Liver (tissue), 8 donors: ENCODE measurements at regions not wholly inside any gene's neighbourhood (a gene's known extent, or its start where the extent isn't known, plus 50 kb on each side); places are given as distances from the start of the nearest gene placed in this dataset.

Source experiments
- DNase-seq: peaks from one replicate; pipeline ENCODE4 v3.0.0-alpha.2; 2017; ENCODE audit warnings: low spot score
- H3K27ac ChIP-seq, 2 donors: one replicate each; pipeline ENCODE4 v1.7.0; 2013; ENCODE audit warnings: inconsistent platforms in 2 of 2, low read length in 2 of 2, control low read depth in 1 of 2, low read depth in 1 of 2, mild to moderate bottlenecking in 1 of 2
- H3K27me3 ChIP-seq, 4 donors: one replicate each; pipeline versions ENCODE4 v1.6.1 to v1.7.0; 2013; ENCODE audit warnings: low read length in 3 of 4, inconsistent platforms in 1 of 4, mild to moderate bottlenecking in 1 of 4, moderate library complexity in 1 of 4; ENCODE audit not compliant: control insufficient read depth in 4 of 4, insufficient read depth in 4 of 4
- H3K36me3 ChIP-seq, 4 donors: one replicate each; pipeline versions ENCODE4 v1.6.1 to v1.7.0; 2013; ENCODE audit warnings: low read length in 3 of 4, mild to moderate bottlenecking in 3 of 4, low read depth in 1 of 4, moderate library complexity in 1 of 4; ENCODE audit not compliant: control insufficient read depth in 4 of 4, insufficient read depth in 3 of 4
- H3K4me1 ChIP-seq, 4 donors: one replicate each; pipeline versions ENCODE4 v1.6.1 to v1.7.0; 2013; ENCODE audit warnings: low read length in 3 of 4, mild to moderate bottlenecking in 3 of 4, moderate library complexity in 1 of 4; ENCODE audit not compliant: control insufficient read depth in 4 of 4, insufficient read depth in 4 of 4
- H3K4me3 ChIP-seq, 3 donors: one replicate each; pipeline versions ENCODE4 v1.6.1 to v1.7.0; 2013; ENCODE audit warnings: low read length in 3 of 3, control low read depth in 1 of 3, low read depth in 1 of 3, mild to moderate bottlenecking in 1 of 3
- H3K9ac ChIP-seq, 2 donors: one replicate each; pipeline ENCODE4 v1.7.0; 2013; ENCODE audit warnings: low read length in 2 of 2, mild to moderate bottlenecking in 2 of 2, moderate library complexity in 2 of 2, control low read depth in 1 of 2, low read depth in 1 of 2
- H3K9me3 ChIP-seq, 4 donors: one replicate each; pipeline versions ENCODE4 v1.6.1 to v1.7.0; 2013; ENCODE audit warnings: low read length in 3 of 4; ENCODE audit not compliant: control insufficient read depth in 4 of 4
- ATF3 ChIP-seq: IDR thresholded peaks from 2 replicates; pipeline ENCODE4 v1.6.1; 2016; ENCODE audit warnings: antibody characterized with exemption
- CTCF ChIP-seq: fragments of 150-350 bp; IDR thresholded peaks from 2 replicates; pipeline ENCODE4 v1.5.1; 2017; ENCODE audit warnings: improper control_type of control experiment, low read depth, low read length; ENCODE audit not compliant: missing input control
- EGR1 ChIP-seq, 2 donors: IDR thresholded peaks; 2 replicates each; pipeline ENCODE4 v1.6.1; 2016 to 2018; ENCODE audit warnings: antibody characterized with exemption in 2 of 2, low read depth in 2 of 2
- FOXA1 ChIP-seq: IDR thresholded peaks from 2 replicates; pipeline ENCODE4 v1.6.1; 2016; ENCODE audit warnings: antibody characterized with exemption
- FOXA2 ChIP-seq: IDR thresholded peaks from 2 replicates; pipeline ENCODE4 v1.6.1; 2016; ENCODE audit warnings: antibody characterized with exemption
- GABPA ChIP-seq, 2 donors: IDR thresholded peaks in 1 of 2; conservative IDR thresholded peaks in 1 of 2; 2 replicates each; pipeline ENCODE4 v1.6.1; 2016; ENCODE audit warnings: antibody characterized with exemption in 2 of 2, mild to moderate bottlenecking in 1 of 2, moderate library complexity in 1 of 2
- HNF4A ChIP-seq, 2 donors: conservative IDR thresholded peaks; 2 replicates each; pipeline ENCODE4 v1.6.1; 2016; ENCODE audit warnings: antibody characterized with exemption in 2 of 2, mild to moderate bottlenecking in 2 of 2
- HNF4G ChIP-seq: IDR thresholded peaks from 2 replicates; pipeline ENCODE4 v1.6.1; 2016; ENCODE audit warnings: antibody characterized with exemption
- JUND ChIP-seq, 2 donors: IDR thresholded peaks; 2 replicates each; pipeline ENCODE4 v1.6.1; 2016; ENCODE audit warnings: antibody characterized with exemption in 2 of 2
- MAX ChIP-seq: IDR thresholded peaks from 2 replicates; pipeline ENCODE4 v1.6.1; 2016; ENCODE audit warnings: antibody characterized with exemption
- NR2F2 ChIP-seq: IDR thresholded peaks from 2 replicates; pipeline ENCODE4 v1.6.1; 2016; ENCODE audit warnings: antibody characterized with exemption
- RAD21 ChIP-seq, 2 donors: IDR thresholded peaks; 2 replicates each; pipeline ENCODE4 v1.6.1; 2016; ENCODE audit warnings: antibody characterized with exemption in 2 of 2, mild to moderate bottlenecking in 2 of 2
- REST ChIP-seq: IDR thresholded peaks from 2 replicates; pipeline ENCODE4 v1.6.1; 2016; ENCODE audit warnings: antibody characterized with exemption, mild to moderate bottlenecking
- RXRA ChIP-seq, 2 donors: IDR thresholded peaks; 2 replicates each; pipeline ENCODE4 v1.6.1; 2017 to 2018; ENCODE audit warnings: antibody characterized with exemption in 2 of 2, mild to moderate bottlenecking in 1 of 2
- SP1 ChIP-seq: IDR thresholded peaks from 2 replicates; pipeline ENCODE4 v1.6.1; 2018; ENCODE audit warnings: antibody characterized with exemption, mild to moderate bottlenecking
- TAF1 ChIP-seq: conservative IDR thresholded peaks from 2 replicates; pipeline ENCODE4 v1.6.1; 2016; ENCODE audit warnings: antibody characterized with exemption, mild to moderate bottlenecking
- YY1 ChIP-seq: IDR thresholded peaks from 2 replicates; pipeline ENCODE4 v1.6.1; 2016; ENCODE audit warnings: antibody characterized with exemption, mild to moderate bottlenecking
- ZBTB33 ChIP-seq: IDR thresholded peaks from 2 replicates; pipeline ENCODE4 v1.6.1; 2016; ENCODE audit warnings: antibody characterized with exemption
- WGBS: extraction: QIAGEN DNeasy Blood & Tissue Kit; methylation state at CpG from one replicate; pipeline ENCODE4 v1.1.7; 2013; 5-methylcytosine and 5-hydroxymethylcytosine counted together
- donor health status: healthy.
- donor health status: healthy.
- donor health status: healthy.
- donor health status: healthy.
- donor health status: healthy.

- no peaks in the 10 kb centered on the region for H3K27me3 ChIP-seq
- 70% methylated on average over 4 of the region's 4 CpGs for WGBS
- H3K9ac ChIP-seq = no peak overlapping the region
- no peak overlapping the region for H3K4me3 ChIP-seq
- TF ChIP-seq RAD21 (IDR thresholded peaks at IDR 0.05) = no peak
- no peak for TF ChIP-seq CTCF
- no peak for TF ChIP-seq MAX
- no peak for TF ChIP-seq NR2F2
- TF ChIP-seq SP1 = no peak
- no peak for TF ChIP-seq EGR1 (IDR thresholded peaks at IDR 0.05; ENCODE audit: low read depth in 2 of 2)
- TF ChIP-seq ATF3 = no peak
- TF ChIP-seq HNF4A (conservative IDR thresholded peaks at IDR 0.05) = no peak
- no peak for TF ChIP-seq TAF1
- TF ChIP-seq FOXA1 = no peak
- no peak for TF ChIP-seq JUND (IDR thresholded peaks at IDR 0.05)
- no peak for TF ChIP-seq ZBTB33
- no peak for TF ChIP-seq FOXA2
- no peak for TF ChIP-seq YY1
- TF ChIP-seq GABPA (IDR thresholded peaks at IDR 0.05 in 1 of 2, conservative IDR thresholded peaks at IDR 0.05 in 1 of 2) = no peak
- TF ChIP-seq REST = no peak
- no peak for TF ChIP-seq HNF4G
- no peak for TF ChIP-seq RXRA (IDR thresholded peaks at IDR 0.05)
- H3K36me3 ChIP-seq = no peaks in the 10 kb centered on the region
- H3K9me3 ChIP-seq = peaks cover 0 to 2% (median 0%) of the 10 kb centered on the region in 4 donors
- no peak overlapping the region for H3K27ac ChIP-seq
- H3K4me1 ChIP-seq = no peaks in the 10 kb centered on the region
- DNase-seq = no peak
Observed at GRCh38 chr3:94217406-94217805, 154.5 kb downstream of the NSUN3 start.

GRCh38 chr3:94220426-94220825 lies 157.6 kb downstream of the NSUN3 start:
- Histone ChIP-seq H3K9ac (no peak overlapping the region), H3K9me3 (no peaks in the 10 kb centered on the region), H3K4me3 (no peak overlapping the region), H3K27me3 (no peaks in the 10 kb centered on the region), H3K4me1 (no peaks in the 10 kb centered on the region), H3K27ac (no peak overlapping the region), H3K36me3 (no peaks in the 10 kb centered on the region)
- no peak for DNase-seq
- WGBS = 89% methylated on average over 2 of the region's 2 CpGs
- TF ChIP-seq ZBTB33 (no peak), REST (no peak), ATF3 (no peak)
